ENCODE measurements at regions not wholly inside any gene's neighbourhood (a gene's known extent, or its start where the extent isn't known, plus 50 kb on each side); places are given as distances from the start of the nearest gene placed in this dataset.

DNA sequence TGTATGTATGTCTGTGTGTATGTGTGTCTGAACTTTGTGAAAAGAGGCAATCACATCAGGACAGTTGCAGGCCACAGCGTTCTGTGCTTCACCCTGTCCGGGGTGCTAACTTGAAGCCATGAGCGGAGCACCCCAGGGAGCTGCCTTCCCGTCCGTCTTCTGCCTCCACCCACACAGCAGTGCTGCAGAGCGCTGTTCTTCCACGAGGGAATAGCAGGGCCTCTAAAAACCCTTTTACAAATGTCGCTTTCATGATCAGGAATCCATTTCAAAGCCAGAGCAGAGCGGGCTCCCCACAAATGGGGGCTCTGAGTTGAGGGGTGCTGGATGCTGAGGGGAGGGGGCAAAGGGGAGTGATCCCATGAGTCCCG is 131.5 kb downstream of the RNASET2 start:
- TF ChIP-seq, protein P1, sequence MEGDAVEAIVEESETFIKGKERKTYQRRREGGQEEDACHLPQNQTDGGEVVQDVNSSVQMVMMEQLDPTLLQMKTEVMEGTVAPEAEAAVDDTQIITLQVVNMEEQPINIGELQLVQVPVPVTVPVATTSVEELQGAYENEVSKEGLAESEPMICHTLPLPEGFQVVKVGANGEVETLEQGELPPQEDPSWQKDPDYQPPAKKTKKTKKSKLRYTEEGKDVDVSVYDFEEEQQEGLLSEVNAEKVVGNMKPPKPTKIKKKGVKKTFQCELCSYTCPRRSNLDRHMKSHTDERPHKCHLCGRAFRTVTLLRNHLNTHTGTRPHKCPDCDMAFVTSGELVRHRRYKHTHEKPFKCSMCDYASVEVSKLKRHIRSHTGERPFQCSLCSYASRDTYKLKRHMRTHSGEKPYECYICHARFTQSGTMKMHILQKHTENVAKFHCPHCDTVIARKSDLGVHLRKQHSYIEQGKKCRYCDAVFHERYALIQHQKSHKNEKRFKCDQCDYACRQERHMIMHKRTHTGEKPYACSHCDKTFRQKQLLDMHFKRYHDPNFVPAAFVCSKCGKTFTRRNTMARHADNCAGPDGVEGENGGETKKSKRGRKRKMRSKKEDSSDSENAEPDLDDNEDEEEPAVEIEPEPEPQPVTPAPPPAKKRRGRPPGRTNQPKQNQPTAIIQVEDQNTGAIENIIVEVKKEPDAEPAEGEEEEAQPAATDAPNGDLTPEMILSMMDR (IDR thresholded peaks at IDR 0.05 in 8 of 11, conservative IDR thresholded peaks at IDR 0.05 in 3 of 11), result no peak
- no peak for TF ChIP-seq POLR2AphosphoS5 (IDR thresholded peaks at IDR 0.05)

Measured in spleen (tissue), 7 donors.